Right atrium auricular region (tissue), 2 donors: ENCODE measurements at regions not wholly inside any gene's neighbourhood (a gene's known extent, or its start where the extent isn't known, plus 50 kb on each side); places are given as distances from the start of the nearest gene placed in this dataset.

Source experiments
- DNase-seq: peaks from one replicate; pipeline ENCODE4 v3.0.0-alpha.2; 2019; ENCODE audit warnings: low spot score
- H3K27ac ChIP-seq, 2 donors: fragments of 200-600 bp; sonication (generic); 1 replicate in 1 of 2; 2 replicates in 1 of 2; pipeline ENCODE4 v1.5.1; 2016 to 2019
- H3K27me3 ChIP-seq, 2 donors: fragments of 200-600 bp; sonication (generic); one replicate each; pipeline versions ENCODE4 v1.5.1 to v1.6.0; 2017 to 2019
- H3K36me3 ChIP-seq: fragments of 200-600 bp; sonication (generic); one replicate; pipeline ENCODE4 v1.5.1; 2016
- H3K4me1 ChIP-seq, 2 donors: fragments of 200-600 bp; sonication (generic); one replicate each; pipeline versions ENCODE4 v1.5.1 to v1.6.0; 2017 to 2019
- H3K4me3 ChIP-seq, 2 donors: fragments of 200-600 bp; sonication (generic); 1 replicate in 1 of 2; 2 replicates in 1 of 2; pipeline ENCODE4 v1.5.1; 2017 to 2019; ENCODE audit warnings: mild to moderate bottlenecking in 1 of 2, moderate library complexity in 1 of 2
- H3K9me3 ChIP-seq, 2 donors: fragments of 200-600 bp; sonication (generic); one replicate each; pipeline ENCODE4 v1.5.1; 2019
- CTCF ChIP-seq, 2 donors: fragments of 200-600 bp; sonication (generic); IDR thresholded peaks; one replicate each; pipeline ENCODE4 v1.5.1; 2019; ENCODE audit warnings: antibody characterized with exemption in 2 of 2

- H3K27me3 ChIP-seq = no peaks in the 10 kb centered on the region
- peak; percentile 43 for DNase-seq
- no peaks in the 10 kb centered on the region for H3K36me3 ChIP-seq
- peaks cover 0 to 11% of the 10 kb centered on the region in 2 donors for H3K4me1 ChIP-seq
- TF ChIP-seq CTCF (IDR thresholded peaks at IDR 0.05) = no peak
- H3K27ac ChIP-seq = no peak overlapping the region
- H3K9me3 ChIP-seq = no peaks in the 10 kb centered on the region
- H3K4me3 ChIP-seq = no peak overlapping the region
Measured at GRCh38 chr9:759983-760736, 81.3 kb upstream of the DMRT1 start.

- Histone ChIP-seq H3K4me1 (no peaks in the 10 kb centered on the region), H3K27ac (no peak overlapping the region), H3K9me3 (no peaks in the 10 kb centered on the region), H3K36me3 (no peaks in the 10 kb centered on the region), H3K4me3 (no peak overlapping the region), H3K27me3 (no peaks in the 10 kb centered on the region)
- no peak for TF ChIP-seq CTCF (IDR thresholded peaks at IDR 0.05)
- peak; percentile 57 for DNase-seq
Measured at GRCh38 chr9:761176-761792, 80.2 kb upstream of the DMRT1 start.

GRCh38 chr9:761793-762560, 79.5 kb upstream of the DMRT1 start:
- Histone ChIP-seq H3K27ac (no peak overlapping the region), H3K9me3 (no peaks in the 10 kb centered on the region), H3K27me3 (no peaks in the 10 kb centered on the region), H3K4me3 (no peak overlapping the region), H3K4me1 (no peaks in the 10 kb centered on the region), H3K36me3 (no peaks in the 10 kb centered on the region)
- no peak for TF ChIP-seq CTCF (IDR thresholded peaks at IDR 0.05)
- DNase-seq = peak; percentile 55

GRCh38 chr9:763692-764091, 77.8 kb upstream of the DMRT1 start:
- no peak overlapping the region for H3K4me3 ChIP-seq
- no peaks in the 10 kb centered on the region for H3K4me1 ChIP-seq
- H3K9me3 ChIP-seq = no peaks in the 10 kb centered on the region

GRCh38 chr9:764105-764524, 77.4 kb upstream of the DMRT1 start:
- DNase-seq = peak; percentile 83
- no peak overlapping the region for H3K4me3 ChIP-seq
- peak; percentile 91 to 98 for TF ChIP-seq CTCF (IDR thresholded peaks at IDR 0.05)

More at GRCh38 chr9:763692-764091, 77.8 kb upstream of the DMRT1 start:
- DNase-seq = no peak
- Histone ChIP-seq H3K27ac (no peak overlapping the region), H3K36me3 (no peaks in the 10 kb centered on the region), H3K27me3 (no peaks in the 10 kb centered on the region)
- TF ChIP-seq CTCF (IDR thresholded peaks at IDR 0.05) = no peak

More at GRCh38 chr9:764105-764524, 77.4 kb upstream of the DMRT1 start:
- Histone ChIP-seq H3K9me3 (no peaks in the 10 kb centered on the region), H3K27ac (no peak overlapping the region), H3K4me1 (no peaks in the 10 kb centered on the region), H3K27me3 (no peaks in the 10 kb centered on the region), H3K36me3 (no peaks in the 10 kb centered on the region)
